ENCODE measurements at regions not wholly inside any gene's neighbourhood (a gene's known extent, or its start where the extent isn't known, plus 50 kb on each side); places are given as distances from the start of the nearest gene placed in this dataset.

GRCh38 chr5:20555034-20555433 lies 567.0 kb upstream of the CDH18 start:
- DNase-seq (ENCODE audit: low read depth), result no peak

- DNase-seq (ENCODE audit: low read depth), result no peak
Measured at GRCh38 chr5:20554001-20554400, 566.0 kb upstream of the CDH18 start.

GRCh38 chr5:20537911-20538703 lies 550.1 kb upstream of the CDH18 start:
- DNase-seq (ENCODE audit: low read depth), result no peak

- DNase-seq (ENCODE audit: low read depth), result no peak
Measured at GRCh38 chr5:20536813-20537212, 548.8 kb upstream of the CDH18 start.

DNA sequence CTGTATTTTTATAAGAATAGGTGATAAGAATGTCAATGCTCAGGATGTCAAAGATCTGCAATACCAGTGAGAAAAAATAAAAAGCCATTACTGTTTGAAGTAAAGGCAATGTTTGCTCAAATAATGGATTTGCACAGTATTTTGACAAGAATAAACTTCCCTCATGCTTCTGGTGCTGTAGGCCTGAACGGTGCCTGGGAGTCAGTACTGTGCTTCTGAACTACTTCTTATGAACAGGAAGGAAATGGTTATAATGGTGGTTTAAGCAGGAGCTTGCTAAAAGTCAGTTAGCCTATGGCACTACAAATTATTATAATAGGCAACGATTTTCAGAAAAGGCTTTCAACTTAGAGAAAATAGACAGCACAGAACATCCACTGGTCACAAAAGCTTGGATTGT lies 548.3 kb upstream of the CDH18 start:
- no peak for DNase-seq (ENCODE audit: low read depth)

DNA sequence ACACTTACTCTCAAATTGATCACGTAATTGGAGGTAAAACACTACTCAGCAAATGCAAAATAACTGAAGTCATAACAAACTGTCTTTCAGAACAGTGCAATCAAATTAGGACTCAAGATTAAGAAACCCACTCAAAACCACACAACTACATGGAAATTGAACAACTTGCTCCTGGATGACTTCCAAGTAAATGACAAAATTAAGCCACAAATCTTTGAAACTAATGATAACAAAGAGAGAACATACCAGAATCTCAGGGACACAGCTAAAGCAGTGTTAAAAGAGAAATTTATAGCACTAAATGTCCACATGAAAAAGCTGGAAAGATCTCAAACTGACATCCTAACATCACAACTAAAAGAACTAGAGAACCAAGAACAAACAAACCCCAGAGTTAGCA lies 540.5 kb upstream of the CDH18 start:
- DNase-seq (ENCODE audit: low read depth), result no peak

DNA sequence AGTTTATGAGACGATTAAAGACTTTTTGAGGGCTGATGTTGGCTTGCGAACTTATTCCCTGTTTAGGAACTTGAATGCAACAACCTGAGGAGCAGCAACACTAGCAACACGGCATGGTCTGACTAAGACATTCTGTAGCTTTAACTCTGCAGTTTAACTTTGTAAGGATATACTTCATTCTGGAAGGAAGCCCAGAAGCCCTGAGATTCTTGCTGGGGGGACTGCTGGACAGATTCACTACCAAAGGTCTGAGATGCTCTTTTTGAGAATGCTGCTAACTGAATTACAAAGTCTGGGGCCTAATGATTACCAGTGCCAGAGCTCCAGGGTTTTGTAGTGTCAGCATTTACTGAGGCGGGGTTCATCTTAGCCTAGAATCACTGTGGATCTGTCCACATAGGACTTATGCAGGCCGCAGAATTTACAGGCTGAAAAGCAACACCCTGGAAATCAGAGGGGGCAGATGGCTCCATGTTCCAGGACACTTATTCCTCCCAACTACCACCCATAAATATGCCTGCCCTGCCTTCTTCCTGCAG lies 537.1 kb upstream of the CDH18 start:
- DNase-seq (ENCODE audit: low read depth), result no peak

DNA sequence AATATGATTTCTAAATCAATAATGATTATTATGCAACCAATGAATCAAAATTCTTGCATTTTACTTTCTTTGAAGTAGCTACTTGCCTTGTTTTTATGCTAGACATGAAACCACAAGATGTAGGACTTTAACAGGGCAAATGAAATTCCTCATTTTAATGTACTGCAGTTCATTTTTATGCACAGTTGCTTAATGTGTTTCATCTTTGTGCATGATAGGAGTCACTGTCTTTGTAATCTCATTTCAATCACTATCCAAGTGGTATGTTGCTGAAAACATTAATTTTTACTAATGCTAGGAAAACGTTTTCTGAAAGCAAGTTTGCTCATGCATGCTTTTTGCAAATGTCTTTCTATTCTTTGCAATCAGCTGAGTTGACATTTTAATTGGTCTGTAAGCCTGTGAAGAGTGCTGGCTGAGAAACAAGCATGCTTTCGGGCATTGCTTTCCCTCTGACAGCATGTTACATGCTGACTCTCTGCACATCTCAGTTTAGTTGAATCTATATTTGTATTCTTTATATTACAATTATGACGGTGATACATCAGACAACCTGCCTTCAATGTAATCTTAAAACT lies 535.0 kb upstream of the CDH18 start:
- DNase-seq (ENCODE audit: low read depth), result no peak

- DNase-seq (ENCODE audit: low read depth), result no peak
Measured at GRCh38 chr5:20515606-20516005, 527.6 kb upstream of the CDH18 start.

DNA sequence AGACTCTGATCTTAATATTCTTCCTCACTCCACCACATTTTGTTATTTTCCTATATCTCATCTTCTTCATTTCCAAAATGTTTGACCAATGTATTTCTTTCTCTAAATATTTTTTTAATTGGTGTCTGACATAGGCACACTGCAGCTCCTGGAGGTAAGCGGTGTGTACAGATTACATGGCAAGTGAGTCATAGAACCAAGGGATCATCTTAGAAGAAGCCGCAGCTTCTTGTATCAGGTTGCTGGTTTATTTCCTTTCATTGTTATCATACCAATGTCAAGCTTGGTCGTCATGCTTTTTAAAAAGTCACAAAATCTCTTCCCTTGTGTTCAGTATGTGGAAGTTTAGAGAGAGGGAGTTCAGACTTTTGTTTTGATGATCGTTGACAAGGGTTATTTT lies 526.1 kb upstream of the CDH18 start:
- DNase-seq (ENCODE audit: low read depth), result no peak

DNA sequence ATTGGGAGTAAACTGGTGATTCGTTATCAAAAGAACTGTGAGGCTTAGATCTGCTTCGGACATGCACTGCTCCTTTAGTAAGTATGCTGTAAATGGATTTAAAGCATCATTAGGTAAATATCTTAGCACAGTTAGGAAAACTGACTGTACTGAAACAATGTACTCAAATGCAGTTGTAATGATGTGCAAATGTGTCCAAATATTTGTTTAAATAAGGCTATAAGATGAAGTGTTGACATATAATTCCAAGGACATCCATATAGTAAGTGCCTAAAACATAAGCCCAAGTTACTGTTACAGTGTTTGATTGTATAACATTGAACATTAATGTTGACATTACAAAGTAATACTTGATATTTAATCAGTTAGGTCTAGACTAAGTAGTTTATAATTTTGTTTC lies 512.5 kb upstream of the CDH18 start:
- DNase-seq (ENCODE audit: low read depth), result no peak

DNA sequence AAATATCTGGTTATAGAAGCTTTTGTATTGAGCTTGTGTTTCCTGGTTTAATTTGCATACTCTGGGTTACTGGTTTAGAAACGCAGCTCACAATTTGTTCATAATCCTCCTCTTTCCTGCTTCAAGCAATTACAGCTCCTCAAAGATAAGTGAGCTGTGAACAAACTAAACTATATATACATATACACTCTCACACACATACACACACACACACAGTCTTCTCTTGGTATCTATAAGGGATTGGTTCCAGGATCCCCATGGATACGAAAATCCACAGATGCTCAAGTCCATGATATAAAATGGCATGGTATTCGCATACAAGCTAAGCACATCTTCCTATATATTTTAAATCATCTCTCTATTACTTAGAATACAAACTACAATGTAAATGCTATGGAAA lies 510.9 kb upstream of the CDH18 start:
- no peak for DNase-seq (ENCODE audit: low read depth)

DNA sequence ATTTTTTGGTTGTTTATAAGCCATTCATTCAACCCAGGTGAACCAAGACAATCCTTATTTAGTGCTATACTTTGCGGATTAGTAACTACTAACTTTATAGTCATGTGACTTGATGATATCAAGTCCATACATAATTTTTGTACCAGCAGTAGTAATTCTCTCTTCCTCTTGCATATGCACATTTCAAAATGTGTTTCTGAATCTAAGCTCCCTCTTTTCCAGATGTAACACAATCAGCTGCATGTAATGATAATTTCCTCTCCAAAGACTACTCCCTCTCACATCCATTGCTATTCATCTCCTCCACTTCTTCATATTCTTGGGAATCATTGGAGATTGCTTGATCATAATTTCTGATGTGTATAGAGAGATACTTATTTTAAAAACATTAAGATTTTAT lies 510.1 kb upstream of the CDH18 start:
- no peak for DNase-seq (ENCODE audit: low read depth)

- DNase-seq (ENCODE audit: low read depth), result no peak
Measured at GRCh38 chr5:20497356-20497755, 509.4 kb upstream of the CDH18 start.

- DNase-seq (ENCODE audit: low read depth), result no peak
Measured at GRCh38 chr5:20494706-20495105, 506.7 kb upstream of the CDH18 start.

DNA sequence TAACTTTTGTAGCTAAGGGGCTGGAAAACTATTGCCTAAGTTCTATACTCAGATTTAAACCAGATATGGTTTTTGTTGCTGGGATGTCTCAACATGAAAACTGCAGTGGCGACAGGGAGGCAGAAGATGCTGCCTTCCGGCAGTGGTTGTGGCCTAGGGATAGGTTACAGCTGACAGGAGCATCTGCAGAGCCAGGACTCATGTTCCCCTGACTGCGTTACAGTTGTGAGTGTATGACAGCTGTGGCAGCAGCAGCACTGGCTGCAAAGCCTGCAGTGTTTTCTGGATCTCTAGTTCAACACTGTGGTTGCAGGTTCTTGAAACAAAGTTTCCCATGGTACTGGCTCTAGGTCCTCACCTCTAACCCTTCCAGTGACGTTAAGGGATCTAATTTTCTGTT lies 498.8 kb upstream of the CDH18 start:
- no peak for DNase-seq (ENCODE audit: low read depth)

GRCh38 chr5:20476016-20476415 lies 488.0 kb upstream of the CDH18 start:
- no peak for DNase-seq (ENCODE audit: low read depth)

- DNase-seq (ENCODE audit: low read depth), result no peak
Measured at GRCh38 chr5:20470997-20471396, 483.0 kb upstream of the CDH18 start.

- no peak for DNase-seq (ENCODE audit: low read depth)
Measured at GRCh38 chr5:20469792-20470191, 481.8 kb upstream of the CDH18 start.

GRCh38 chr5:20469390-20469789 lies 481.4 kb upstream of the CDH18 start:
- no peak for DNase-seq (ENCODE audit: low read depth)

DNA sequence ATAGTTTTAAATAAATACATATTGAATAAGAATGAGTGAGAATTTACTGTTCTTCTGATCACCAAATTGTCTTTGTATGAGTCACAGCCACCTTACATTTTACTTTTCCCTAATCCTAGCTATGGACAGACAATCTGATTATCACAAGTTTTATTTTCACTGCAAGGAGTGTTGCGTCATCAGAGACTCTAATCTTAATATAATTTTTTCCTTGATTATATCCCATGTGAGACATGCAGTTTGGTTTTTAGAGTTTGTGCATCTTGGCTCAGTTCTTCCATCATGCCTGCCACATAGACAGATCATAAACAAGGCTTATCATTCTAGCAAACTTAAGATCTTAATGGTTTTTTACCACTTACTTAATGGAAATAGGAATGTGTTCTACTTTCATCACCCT lies 478.5 kb upstream of the CDH18 start:
- DNase-seq (ENCODE audit: low read depth), result no peak

- DNase-seq (ENCODE audit: low read depth), result no peak
Measured at GRCh38 chr5:20463206-20463605, 475.2 kb upstream of the CDH18 start.

GRCh38 chr5:20446121-20446520 lies 458.1 kb upstream of the CDH18 start:
- DNase-seq (ENCODE audit: low read depth), result no peak

GRCh38 chr5:20445326-20445860 lies 457.4 kb upstream of the CDH18 start:
- DNase-seq (ENCODE audit: low read depth), result no peak

Measured in GM04503 (cell line).